OCI-M2 (cell line): ENCODE measurements at regions not wholly inside any gene's neighbourhood (a gene's known extent, or its start where the extent isn't known, plus 50 kb on each side); places are given as distances from the start of the nearest gene placed in this dataset.
"Not testable (repeated sequence)": the region's sequence is repeated elsewhere in the genome, so short reads cannot be mapped to it uniquely, and the experiment has no call there.

Experiments used
- DNase-seq: peaks from one replicate; lab custom pipeline; 2025; ENCODE audit not compliant: unreplicated experiment; lab: John Stamatoyannopoulos, UW

- peak; percentile 39 for DNase-seq
Observed at GRCh38 chr15:77910030-77910911, 167.2 kb downstream of the TBC1D2B start.

GRCh38 chr15:77909182-77909940, 168.2 kb downstream of the TBC1D2B start:
- DNase-seq: no peak

- DNase-seq: not testable (repeated sequence)
Observed at GRCh38 chr15:77908752-77909111, 168.8 kb downstream of the TBC1D2B start.

GRCh38 chr15:77907824-77908751, 169.4 kb downstream of the TBC1D2B start:
- no peak for DNase-seq

- not testable (repeated sequence) for DNase-seq
Observed at GRCh38 chr15:77906062-77906990, 171.2 kb downstream of the TBC1D2B start.

- DNase-seq: no peak
Observed at GRCh38 chr15:77905301-77905920, 172.1 kb downstream of the TBC1D2B start.

GRCh38 chr15:77904901-77905300, 172.6 kb downstream of the TBC1D2B start:
- DNase-seq: no peak

GRCh38 chr15:77904436-77904821, 173.1 kb downstream of the TBC1D2B start:
- DNase-seq: no peak

- not testable (repeated sequence) for DNase-seq
Observed at GRCh38 chr15:77903761-77904435, 173.6 kb downstream of the TBC1D2B start.

- DNase-seq: not testable (repeated sequence)
Observed at GRCh38 chr15:77902921-77903760, 174.4 kb downstream of the TBC1D2B start.

- DNase-seq: no peak
Observed at GRCh38 chr15:77901921-77902750, 175.4 kb downstream of the TBC1D2B start.

- DNase-seq: no peak
Observed at GRCh38 chr15:77901251-77901881, 176.1 kb downstream of the TBC1D2B start.

- DNase-seq: not testable (repeated sequence)
Observed at GRCh38 chr15:77900331-77900963, 177.1 kb downstream of the TBC1D2B start.

- not testable (repeated sequence) for DNase-seq
Observed at GRCh38 chr15:77899776-77900175, 177.7 kb downstream of the TBC1D2B start.

GRCh38 chr15:77898811-77899730, 178.4 kb downstream of the TBC1D2B start:
- no peak for DNase-seq
